WERI-Rb-1 (cell line): ENCODE measurements at regions not wholly inside any gene's neighbourhood (a gene's known extent, or its start where the extent isn't known, plus 50 kb on each side); places are given as distances from the start of the nearest gene placed in this dataset.

ENCODE experiments used
- DNase-seq: peaks from one replicate; pipeline ENCODE4 v3.0.0-alpha.2; 2020
- H3K27ac ChIP-seq: fragments of 250-450 bp; sonication (Bioruptor Pico); 2 replicates; pipeline ENCODE4 v1.5.1; 2020; ENCODE audit warnings: mild to moderate bottlenecking, moderate library complexity
- H3K27me3 ChIP-seq: fragments of 250-450 bp; sonication (Bioruptor Pico); 2 replicates; pipeline ENCODE4 v1.5.1; 2021; ENCODE audit warnings: mild to moderate bottlenecking, low read depth, moderate library complexity; ENCODE audit not compliant: insufficient read depth, severe bottlenecking
- H3K36me3 ChIP-seq: fragments of 250-450 bp; sonication (Bioruptor Pico); 2 replicates; pipeline ENCODE4 v1.5.1; 2020; ENCODE audit warnings: mild to moderate bottlenecking, moderate library complexity
- H3K4me3 ChIP-seq: 2 replicates; pipeline ENCODE4 v1.5.1; 2011; ENCODE audit warnings: low read depth, mild to moderate bottlenecking, control low read depth, low read length
- H3K9me3 ChIP-seq: fragments of 250-450 bp; sonication (Bioruptor Pico); 2 replicates; pipeline ENCODE4 v1.5.1; 2021; ENCODE audit warnings: mild to moderate bottlenecking, moderate library complexity; ENCODE audit not compliant: severe bottlenecking
- CTCF ChIP-seq: IDR thresholded peaks from 2 replicates; pipeline ENCODE4 v1.5.1; 2011; ENCODE audit warnings: low read depth, mild to moderate bottlenecking, control low read depth, inconsistent platforms, low read length

- no peak for TF ChIP-seq CTCF
- H3K9me3 ChIP-seq, result peaks cover 2% of the 10 kb centered on the region
Measured at GRCh38 chr19:27652281-27652680, 1560.7 kb downstream of the UQCRFS1 start.

GRCh38 chr19:27647423-27647822 is 1565.5 kb downstream of the UQCRFS1 start:
- Histone ChIP-seq H3K4me3 (no peak overlapping the region), H3K36me3 (no peaks in the 10 kb centered on the region), H3K9me3 (no peaks in the 10 kb centered on the region), H3K27me3 (no peaks in the 10 kb centered on the region), H3K27ac (no peak overlapping the region)
- no peak for TF ChIP-seq CTCF
- no peak for DNase-seq

More at GRCh38 chr19:27652281-27652680, 1560.7 kb downstream of the UQCRFS1 start:
- DNase-seq, result no peak
- Histone ChIP-seq H3K27ac (no peak overlapping the region), H3K36me3 (no peaks in the 10 kb centered on the region), H3K4me3 (no peak overlapping the region), H3K27me3 (no peaks in the 10 kb centered on the region)

GRCh38 chr19:27635401-27635800 is 1577.5 kb downstream of the UQCRFS1 start:
- no peak for DNase-seq
- Histone ChIP-seq H3K9me3 (peaks cover 13% of the 10 kb centered on the region), H3K4me3 (no peak overlapping the region), H3K36me3 (no peaks in the 10 kb centered on the region), H3K27ac (no peak overlapping the region), H3K27me3 (no peaks in the 10 kb centered on the region)
- no peak for TF ChIP-seq CTCF

GRCh38 chr19:27618006-27618405 is 1594.9 kb downstream of the UQCRFS1 start:
- no peaks in the 10 kb centered on the region for H3K27me3 ChIP-seq
- no peak for TF ChIP-seq CTCF

GRCh38 chr19:27580906-27581305 is 1632.0 kb downstream of the UQCRFS1 start:
- no peak overlapping the region for H3K4me3 ChIP-seq
- H3K27me3 ChIP-seq, result no peaks in the 10 kb centered on the region
- no peaks in the 10 kb centered on the region for H3K36me3 ChIP-seq
- TF ChIP-seq CTCF, result no peak
- no peak for DNase-seq
- H3K9me3 ChIP-seq, result peaks cover 2% of the 10 kb centered on the region
- H3K27ac ChIP-seq, result no peak overlapping the region

More at GRCh38 chr19:27618006-27618405, 1594.9 kb downstream of the UQCRFS1 start:
- Histone ChIP-seq H3K9me3 (peaks cover 16% of the 10 kb centered on the region), H3K36me3 (no peaks in the 10 kb centered on the region), H3K4me3 (no peak overlapping the region), H3K27ac (no peak overlapping the region)
- DNase-seq, result no peak
